ENCODE measurements at regions not wholly inside any gene's neighbourhood (a gene's known extent, or its start where the extent isn't known, plus 50 kb on each side); places are given as distances from the start of the nearest gene placed in this dataset.

GRCh38 chr5:159736844-159737243 is 179.4 kb upstream of the ADRA1B start:
- in situ Hi-C loops (cut with MboI; ENCODE audit: low sequenced_read_pairs): no loop called here

GRCh38 chr5:159737263-159737662 is 179.0 kb upstream of the ADRA1B start:
- in situ Hi-C loops (cut with MboI; ENCODE audit: low sequenced_read_pairs): no loop called here

- in situ Hi-C loops (cut with MboI; ENCODE audit: low sequenced_read_pairs): no loop called here
Observed at GRCh38 chr5:159741829-159742322, 174.4 kb upstream of the ADRA1B start.

GRCh38 chr5:159743234-159743633 is 173.0 kb upstream of the ADRA1B start:
- in situ Hi-C loops (cut with MboI; ENCODE audit: low sequenced_read_pairs): no loop called here

GRCh38 chr5:159746707-159747106 is 169.6 kb upstream of the ADRA1B start:
- in situ Hi-C loops (cut with MboI; ENCODE audit: low sequenced_read_pairs): no loop called here

- in situ Hi-C loops (cut with MboI; ENCODE audit: low sequenced_read_pairs): no loop called here
Observed at GRCh38 chr5:159749146-159749545, 167.1 kb upstream of the ADRA1B start.

GRCh38 chr5:159750226-159750625 is 166.1 kb upstream of the ADRA1B start:
- in situ Hi-C loops (cut with MboI; ENCODE audit: low sequenced_read_pairs): no loop called here

- in situ Hi-C loops (cut with MboI; ENCODE audit: low sequenced_read_pairs): no loop called here
Observed at GRCh38 chr5:159751459-159751858, 164.8 kb upstream of the ADRA1B start.

GRCh38 chr5:159752622-159753275 is 163.5 kb upstream of the ADRA1B start:
- in situ Hi-C loops (cut with MboI; ENCODE audit: low sequenced_read_pairs): no loop called here

- in situ Hi-C loops (cut with MboI; ENCODE audit: low sequenced_read_pairs): no loop called here
Observed at GRCh38 chr5:159758189-159758588, 158.1 kb upstream of the ADRA1B start.

- in situ Hi-C loops (cut with MboI; ENCODE audit: low sequenced_read_pairs): no loop called here
Observed at GRCh38 chr5:159759791-159760290, 156.4 kb upstream of the ADRA1B start.

- in situ Hi-C loops (cut with MboI; ENCODE audit: low sequenced_read_pairs): no loop called here
Observed at GRCh38 chr5:159762921-159763320, 153.4 kb upstream of the ADRA1B start.

GRCh38 chr5:159763562-159763961 is 152.7 kb upstream of the ADRA1B start:
- in situ Hi-C loops (cut with MboI; ENCODE audit: low sequenced_read_pairs): no loop called here

GRCh38 chr5:159764283-159765134 is 151.8 kb upstream of the ADRA1B start:
- in situ Hi-C loops (cut with MboI; ENCODE audit: low sequenced_read_pairs): no loop called here

- in situ Hi-C loops (cut with MboI; ENCODE audit: low sequenced_read_pairs): no loop called here
Observed at GRCh38 chr5:159765135-159765433, 151.2 kb upstream of the ADRA1B start.

- in situ Hi-C loops (cut with MboI; ENCODE audit: low sequenced_read_pairs): no loop called here
Observed at GRCh38 chr5:159765760-159766517, 150.3 kb upstream of the ADRA1B start.

GRCh38 chr5:159768243-159768642 is 148.0 kb upstream of the ADRA1B start:
- in situ Hi-C loops (cut with MboI; ENCODE audit: low sequenced_read_pairs): no loop called here

GRCh38 chr5:159772698-159773061 is 143.6 kb upstream of the ADRA1B start:
- in situ Hi-C loops (cut with MboI; ENCODE audit: low sequenced_read_pairs): no loop called here

GRCh38 chr5:159773062-159773924 is 143.0 kb upstream of the ADRA1B start:
- in situ Hi-C loops (cut with MboI; ENCODE audit: low sequenced_read_pairs): no loop called here

GRCh38 chr5:159774476-159775031 is 141.7 kb upstream of the ADRA1B start:
- in situ Hi-C loops (cut with MboI; ENCODE audit: low sequenced_read_pairs): no loop called here

All from HL-60/S4 (cell line).